IMR-90 (cell line): ENCODE measurements at regions not wholly inside any gene's neighbourhood (a gene's known extent, or its start where the extent isn't known, plus 50 kb on each side); places are given as distances from the start of the nearest gene placed in this dataset.

Experiments used
- ATAC-seq: fragments of 200-7000 bp; cut with Tn5 transposase; 2 replicates; pipeline ENCODE4 v1.9.1; 2020; ENCODE audit warnings: low read depth, mild to moderate bottlenecking, moderate library complexity
- BruUV-seq: library from RNA; stranded (reverse); fragments of 400-500 nt; replicated peaks from 2 replicates; lab custom pipeline; 2021; lab: Mats Ljungman, UMichigan
- CTCF ChIA-PET: fragments of 300-600 bp; formaldehyde crosslinking; extraction: SDS; loops from one replicate; lab custom pipeline; 2021; ENCODE audit warnings: antibody characterized with exemption; lab: Yijun Ruan, JAX
- POLR2A ChIA-PET: fragments of 300-600 bp; sonication (Branson Sonifier 250); formaldehyde crosslinking; loops from one replicate; lab custom pipeline; 2022; ENCODE audit warnings: antibody characterized with exemption; ENCODE audit not compliant: unreplicated experiment; lab: Charles Lee
- DNase-seq: peaks from one replicate; pipeline ENCODE4 v3.0.0; 2013
- H2AFZ ChIP-seq: replicated peaks from 2 replicates; pipeline ENCODE3; 2013; ENCODE audit warnings: low read length, mild to moderate bottlenecking; ENCODE audit not compliant: poor library complexity
- H2AK5ac ChIP-seq: 2 replicates; pipeline ENCODE4 v1.6.1; 2013; ENCODE audit warnings: low read depth, low read length, inconsistent platforms
- H2AK9ac ChIP-seq: replicated peaks from 2 replicates; pipeline ENCODE3; 2013; ENCODE audit warnings: mild to moderate bottlenecking, low read depth, low read length, moderate library complexity; ENCODE audit not compliant: poor library complexity
- H2BK120ac ChIP-seq: 2 replicates; pipeline ENCODE4 v1.6.1; 2013; ENCODE audit warnings: low read depth, low read length, inconsistent platforms
- H2BK15ac ChIP-seq: 3 replicates; pipeline ENCODE4 v1.6.1; 2013; ENCODE audit warnings: low read depth, low read length, inconsistent platforms
- H2BK20ac ChIP-seq: 2 replicates; pipeline ENCODE4 v1.6.1; 2013; ENCODE audit warnings: low read depth, mild to moderate bottlenecking, inconsistent platforms, low read length, moderate library complexity
- H2BK5ac ChIP-seq: 2 replicates; pipeline ENCODE4 v1.6.1; 2013; ENCODE audit warnings: mild to moderate bottlenecking, low read depth, low read length, inconsistent platforms; ENCODE audit not compliant: poor library complexity, severe bottlenecking
- H3K14ac ChIP-seq: replicated peaks from 2 replicates; pipeline ENCODE4 v1.6.1; 2013; ENCODE audit warnings: low read depth, low read length, inconsistent platforms
- H3K18ac ChIP-seq: 2 replicates; pipeline ENCODE4 v1.6.1; 2013; ENCODE audit warnings: low read depth, low read length, control low read depth
- H3K23ac ChIP-seq: 2 replicates; pipeline ENCODE4 v1.6.1; 2013; ENCODE audit warnings: low read depth, low read length, inconsistent platforms
- H3K27ac ChIP-seq: 2 replicates; pipeline ENCODE4 v1.5.1; 2013; ENCODE audit warnings: mild to moderate bottlenecking, control low read depth, low read length; ENCODE audit not compliant: insufficient read depth
- H3K27me3 ChIP-seq: 2 replicates; pipeline ENCODE4 v1.6.1; 2013; ENCODE audit warnings: low read length; ENCODE audit not compliant: control insufficient read depth, insufficient read depth
- H3K36me3 ChIP-seq: 2 replicates; pipeline ENCODE4 v1.6.1; 2013; ENCODE audit warnings: low read length, mixed read lengths; ENCODE audit not compliant: control insufficient read depth, insufficient read depth
- H3K4ac ChIP-seq: 2 replicates; pipeline ENCODE4 v1.6.1; 2013; ENCODE audit warnings: low read depth, low read length, inconsistent platforms
- H3K4me1 ChIP-seq: 2 replicates; pipeline ENCODE4 v1.6.1; 2013; ENCODE audit warnings: low read length, mixed read lengths; ENCODE audit not compliant: control insufficient read depth, insufficient read depth
- H3K4me2 ChIP-seq: 2 replicates; pipeline ENCODE4 v1.6.1; 2013; ENCODE audit warnings: low read depth, mild to moderate bottlenecking, control low read depth, low read length, moderate library complexity
- H3K4me3 ChIP-seq: 2 replicates; pipeline ENCODE4 v1.5.1; 2013; ENCODE audit warnings: low read depth, mild to moderate bottlenecking, control low read depth, low read length, moderate library complexity; ENCODE audit not compliant: insufficient read depth
- H3K56ac ChIP-seq: 2 replicates; pipeline ENCODE4 v1.6.1; 2013; ENCODE audit warnings: low read length, inconsistent platforms; ENCODE audit not compliant: insufficient read depth; ENCODE audit errors: extremely low read depth
- H3K79me1 ChIP-seq, 2 experiments: 2 replicates each; pipeline ENCODE4 v1.6.1; 2013; ENCODE audit warnings: low read length in 2 of 2, inconsistent platforms in 1 of 2, low read depth in 1 of 2
- H3K9ac ChIP-seq: 2 replicates; pipeline ENCODE4 v1.6.1; 2013; ENCODE audit warnings: low read depth, low read length, control low read depth
- H3K9me1 ChIP-seq: 2 replicates; pipeline ENCODE4 v1.6.1; 2013; ENCODE audit warnings: low read length, inconsistent platforms; ENCODE audit not compliant: insufficient read depth
- H3K9me3 ChIP-seq: 2 replicates; pipeline ENCODE4 v1.6.1; 2013; ENCODE audit warnings: low read length; ENCODE audit not compliant: control insufficient read depth, insufficient read depth
- H4K20me1 ChIP-seq: 2 replicates; pipeline ENCODE4 v1.6.1; 2013; ENCODE audit warnings: low read length, inconsistent platforms; ENCODE audit not compliant: insufficient read depth
- H4K5ac ChIP-seq: 2 replicates; pipeline ENCODE4 v1.6.1; 2013; ENCODE audit warnings: mild to moderate bottlenecking, low read depth, low read length, control low read depth
- H4K8ac ChIP-seq, 2 experiments: 2 replicates each; pipeline ENCODE4 v1.6.1; 2013; ENCODE audit warnings: low read depth in 2 of 2, low read length in 2 of 2, control low read depth in 1 of 2, inconsistent platforms in 1 of 2
- H4K91ac ChIP-seq: 2 replicates; pipeline ENCODE4 v1.6.1; 2013; ENCODE audit warnings: low read depth, low read length, inconsistent platforms; ENCODE audit not compliant: insufficient read depth
- MAFK ChIP-seq: IDR thresholded peaks from 2 replicates; pipeline ENCODE4 v1.6.1; 2012; ENCODE audit warnings: low read depth, low read length, improper control_type of control experiment
- MAZ ChIP-seq: IDR thresholded peaks from 2 replicates; pipeline ENCODE4 v1.6.1; 2012; ENCODE audit warnings: low read depth, mild to moderate bottlenecking, low read length, improper control_type of control experiment, moderate library complexity, borderline replicate concordance
- USF2 ChIP-seq: fragments of 150-350 bp; IDR thresholded peaks from 2 replicates; pipeline ENCODE4 v1.6.1; 2017; ENCODE audit warnings: mild to moderate bottlenecking, antibody characterized with exemption, low read length, low read depth
- WGBS, 2 experiments: methylation state at CpG; one replicate each; pipeline versions ENCODE4 v1.1.5 to v1.1.7; 2013; ENCODE audit warnings: missing lambda C conversion rate in 2 of 2; ENCODE audit not compliant: insufficient read length in 1 of 2; ENCODE audit errors: extremely low coverage in 2 of 2; 5-methylcytosine and 5-hydroxymethylcytosine counted together
- dilution Hi-C: fragments of 300-500 bp; cut with HindIII; formaldehyde crosslinking; loops from one replicate; pipeline ENCODE4 v1.14.3; 2018; ENCODE audit warnings: low sequenced_read_pairs; ENCODE audit not compliant: unreplicated experiment
- in situ Hi-C: fragments of 300-500 bp; cut with MboI; formaldehyde crosslinking; loops from 3 replicates; pipeline ENCODE4 v1.14.3; 2019; ENCODE audit warnings: low sequenced_read_pairs, inconsistent platforms, mixed read lengths
- intact Hi-C: fragments of 100-400 bp; cut with micrococcal nuclease; formaldehyde crosslinking; loops from 2 replicates; pipeline ENCODE4 v1.10.0; 2022

- Histone ChIP-seq H4K8ac (peak overlapping the region in 1 of 2 experiments; percentile 51; a peak in 2 of 4 replicates), H3K18ac (peak overlapping the region; percentile 91; the same call in 1 of the 2 replicates), H4K91ac (peak overlapping the region; percentile 48; the same call in 1 of the 2 replicates), H2AFZ (no peak overlapping the region), H4K5ac (peak overlapping the region; percentile 69; the same call in 1 of the 2 replicates), H3K79me1 (no peaks in the 10 kb centered on the region), H3K4ac (peak overlapping the region; percentile 50), H3K9me1 (peaks cover 14% of the 10 kb centered on the region), H3K4me3 (no peak overlapping the region), H3K56ac (no peak overlapping the region), H2BK120ac (peak overlapping the region; percentile 58; the same call in 1 of the 2 replicates), H3K23ac (no peak overlapping the region), H2BK15ac (peak overlapping the region; percentile 42; the same call in 1 of the 3 replicates), H3K4me1 (peaks cover 14% of the 10 kb centered on the region), H2AK9ac (no peak overlapping the region), H2BK5ac (peak overlapping the region; percentile 6), H3K9me3 (no peaks in the 10 kb centered on the region), H3K9ac (no peak overlapping the region; the same call in 1 of the 2 replicates), H3K27ac (peak overlapping the region; percentile 17; the same call in 1 of the 2 replicates), H2AK5ac (peak overlapping the region; percentile 65; the same call in 1 of the 2 replicates), H4K20me1 (no peaks in the 10 kb centered on the region), H2BK20ac (peak overlapping the region; percentile 61; the same call in 1 of the 2 replicates), H3K27me3 (no peaks in the 10 kb centered on the region), H3K14ac (no peak overlapping the region; the same call in 1 of the 2 replicates), H3K4me2 (peak overlapping the region; percentile 44; the same call in 1 of the 2 replicates), H3K36me3 (no peaks in the 10 kb centered on the region)
- dilution Hi-C loops: no loop called here
- intact Hi-C loops: loop anchor here (5.0 to 10.0 kb wide), 2 partner anchors 46 to 523 kb away; no protein-coding TSS in a partner anchor
- no TSS peak for BruUV-seq
- no CpG with 5 or more reads among the region's 8 CpGs for WGBS, 2 experiments
- POLR2A ChIA-PET: no interaction called here
- ATAC-seq: no peak
- TF ChIP-seq USF2: peak; percentile 44; the same call in 1 of the 2 replicates
- TF ChIP-seq MAZ: no peak
- TF ChIP-seq MAFK: no peak
- in situ Hi-C loops: no loop called here
- DNase-seq: peak; percentile 62
- CTCF ChIA-PET: interaction anchor here (0.6 to 1.2 kb wide), 4 partner anchors 17 to 324 kb away, joined by 3 to 4 read pairs (median 3); no protein-coding TSS in a partner anchor
These were observed 157.0 kb upstream of the CITED2 start for GRCh38 chr6:139531148-139532115.
